Activated naive CD4-positive, alpha-beta T cell (primary cell): ENCODE measurements at regions not wholly inside any gene's neighbourhood (a gene's known extent, or its start where the extent isn't known, plus 50 kb on each side); places are given as distances from the start of the nearest gene placed in this dataset.

Experiments
- DNase-seq, 4 experiments: peaks; one replicate each; lab custom pipeline; 2025; lab: John Stamatoyannopoulos, UW

- no peak for DNase-seq
Measured at GRCh38 chr12:25009496-25010092, 60.7 kb upstream of the BCAT1 start.

DNA sequence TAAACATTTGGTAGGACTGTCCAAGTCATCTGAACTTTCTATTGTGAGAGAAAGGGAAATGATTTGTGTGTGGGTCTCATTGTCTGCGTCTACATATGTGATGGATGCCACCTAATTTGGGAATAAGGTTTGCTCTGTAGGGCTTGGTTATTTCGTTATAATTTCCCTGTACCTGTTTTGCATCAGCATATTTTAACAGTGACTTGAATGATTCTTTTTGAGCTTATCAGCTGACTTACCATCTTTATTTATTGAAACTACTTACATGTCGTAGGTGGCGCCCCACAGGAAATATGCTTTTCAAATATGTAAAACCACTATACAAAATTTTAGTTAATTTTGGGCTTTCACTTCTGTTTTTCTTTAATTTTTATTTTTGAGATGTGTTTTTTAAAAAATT, 56.5 kb upstream of the BCAT1 start:
- no peak for DNase-seq

DNA sequence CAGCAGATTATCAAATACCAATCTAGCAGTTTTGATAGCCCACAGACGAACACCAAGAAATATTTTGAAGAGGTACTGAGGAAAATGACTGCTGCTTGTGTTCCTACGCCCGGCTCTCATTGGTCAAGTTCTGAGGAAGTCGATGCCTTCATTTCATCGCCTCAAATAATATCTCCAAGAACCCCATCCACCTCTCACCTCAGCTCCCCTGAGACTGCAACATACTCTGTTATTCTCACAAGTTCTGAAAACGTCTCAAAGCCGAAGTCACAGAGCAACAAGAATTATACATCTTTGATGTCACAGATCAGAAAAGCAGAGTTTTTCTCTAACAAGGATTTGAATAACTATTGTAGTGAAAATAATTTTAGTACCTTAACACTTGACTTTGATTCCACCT, 55.5 kb upstream of the BCAT1 start:
- DNase-seq, result no peak

DNA sequence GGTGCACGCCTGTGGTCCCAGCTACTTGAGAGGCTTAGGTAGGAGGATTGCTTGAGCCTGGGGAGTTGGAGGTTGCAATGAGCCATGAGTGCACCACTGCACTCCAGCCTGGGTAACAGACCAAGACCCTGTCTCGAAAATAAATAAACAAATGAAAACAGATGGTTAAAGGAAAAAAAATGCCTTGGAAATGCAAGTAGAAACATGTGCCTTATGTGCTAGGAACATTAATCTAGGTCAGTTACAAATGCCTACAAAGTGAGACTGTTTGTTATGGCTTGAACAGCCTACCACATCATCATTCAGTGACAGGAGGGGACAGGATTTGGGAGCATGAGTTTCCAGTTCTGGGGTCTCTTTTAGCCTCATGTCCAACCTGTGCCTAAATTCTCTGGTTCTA, 52.4 kb upstream of the BCAT1 start:
- no peak for DNase-seq
